GM19397 (cell line): ENCODE measurements at regions not wholly inside any gene's neighbourhood (a gene's known extent, or its start where the extent isn't known, plus 50 kb on each side); places are given as distances from the start of the nearest gene placed in this dataset.
"Not testable (repeated sequence)": the region's sequence is repeated elsewhere in the genome, so short reads cannot be mapped to it uniquely, and the experiment has no call there.

Experiments
- ATAC-seq: cut with Tn5 transposase; IDR thresholded peaks from one replicate; pipeline ENCODE4 v1.9.1; 2021; ENCODE audit warnings: mild to moderate bottlenecking, moderate library complexity; ENCODE audit not compliant: unreplicated experiment

DNA sequence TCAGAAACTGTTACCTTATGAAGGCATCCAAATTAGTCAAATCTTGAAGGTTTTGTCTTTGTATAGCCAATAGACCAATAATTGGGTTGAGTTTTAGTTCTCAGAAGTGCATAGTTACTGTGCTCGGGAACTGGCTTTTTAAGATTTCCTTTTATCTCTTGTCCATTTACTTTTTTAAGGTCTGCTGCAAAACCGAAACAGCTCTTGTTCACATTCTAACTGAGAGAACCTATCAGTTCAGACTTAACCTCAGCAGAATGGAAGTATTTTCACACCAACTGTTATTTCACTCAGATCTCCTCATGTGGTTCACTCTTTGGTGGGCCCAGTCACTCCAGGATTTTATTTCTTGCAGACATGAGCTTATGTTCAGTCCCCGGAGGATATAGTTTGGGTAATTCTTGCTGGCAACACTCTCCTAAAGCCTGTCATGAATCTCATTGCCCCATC, 55.5 kb downstream of the TPBG start:
- peak; percentile 56 for ATAC-seq

DNA sequence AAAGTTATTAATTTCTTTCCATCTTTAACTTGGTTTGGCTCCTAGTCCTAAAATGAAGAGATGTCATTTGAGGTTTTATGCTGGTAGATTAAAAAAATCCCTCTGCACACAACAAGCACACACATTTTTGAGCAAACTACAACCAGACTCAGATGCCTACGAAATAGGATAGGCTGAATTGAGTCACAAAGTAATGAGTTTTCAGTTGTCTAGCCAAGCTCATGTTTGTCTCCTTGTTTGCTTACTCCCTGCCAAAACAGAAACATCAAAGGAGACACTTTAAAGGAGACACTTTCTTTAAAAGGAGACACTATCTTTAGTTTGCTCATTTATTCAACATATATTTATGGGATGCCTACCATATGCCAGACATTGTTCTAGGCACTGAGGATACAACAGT, 56.2 kb downstream of the TPBG start:
- no peak for ATAC-seq

DNA sequence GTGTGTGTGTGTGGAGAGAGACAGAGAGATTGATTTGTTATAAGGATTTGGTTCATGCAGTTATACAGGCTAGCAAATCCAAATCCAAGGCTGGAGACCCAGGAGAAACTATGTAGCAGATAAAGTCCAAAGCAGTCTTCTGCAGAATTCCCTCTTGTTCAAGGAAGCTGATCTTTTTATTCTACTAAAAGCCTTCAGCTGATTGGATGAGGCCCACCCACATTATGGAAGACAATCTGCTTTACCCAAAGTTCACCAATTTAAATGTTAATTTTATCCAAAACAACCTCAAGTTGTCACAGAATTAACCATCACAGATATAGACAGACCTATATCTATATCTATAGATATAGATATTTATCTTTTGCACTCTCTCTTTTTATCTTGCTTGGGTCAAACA, 67.0 kb downstream of the TPBG start:
- no peak for ATAC-seq

DNA sequence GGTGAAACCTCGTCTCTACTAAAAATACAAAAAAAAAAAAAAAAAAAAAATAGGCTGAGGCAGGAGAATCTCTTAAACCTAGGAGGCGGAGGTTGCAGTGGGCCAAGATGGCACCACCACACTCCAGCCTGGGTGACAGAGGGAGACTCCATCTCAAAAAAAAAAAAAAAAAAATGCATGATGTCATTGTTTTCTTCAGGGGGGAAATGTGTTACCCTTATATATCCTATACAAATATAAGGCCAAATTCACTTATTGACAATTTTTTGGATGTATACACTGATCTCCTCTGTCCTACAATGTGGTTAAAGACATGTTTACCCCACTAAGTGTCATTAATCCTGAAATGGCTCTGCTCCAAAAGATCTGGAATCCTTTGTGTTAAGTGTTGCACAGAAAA, 73.1 kb downstream of the TPBG start:
- ATAC-seq, result no peak

DNA sequence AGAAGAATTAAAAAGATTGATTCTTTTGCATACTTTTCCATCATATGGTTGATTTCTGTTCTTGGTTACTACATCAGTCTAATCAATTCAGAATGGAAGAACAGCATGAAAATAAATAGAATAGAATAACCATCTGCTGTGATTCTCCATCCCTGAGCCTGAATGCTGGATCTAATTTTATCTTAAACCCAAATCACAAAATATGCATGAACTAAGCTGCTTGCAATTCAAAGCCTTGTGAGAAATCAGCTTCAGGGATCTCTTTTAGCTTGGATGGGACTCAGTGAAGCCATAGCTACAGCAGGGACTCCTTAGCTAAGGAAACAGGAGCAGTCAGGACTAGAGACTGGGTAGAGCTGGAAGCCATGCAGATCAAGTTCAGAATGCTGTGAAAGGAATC, 74.1 kb downstream of the TPBG start:
- ATAC-seq, result no peak

DNA sequence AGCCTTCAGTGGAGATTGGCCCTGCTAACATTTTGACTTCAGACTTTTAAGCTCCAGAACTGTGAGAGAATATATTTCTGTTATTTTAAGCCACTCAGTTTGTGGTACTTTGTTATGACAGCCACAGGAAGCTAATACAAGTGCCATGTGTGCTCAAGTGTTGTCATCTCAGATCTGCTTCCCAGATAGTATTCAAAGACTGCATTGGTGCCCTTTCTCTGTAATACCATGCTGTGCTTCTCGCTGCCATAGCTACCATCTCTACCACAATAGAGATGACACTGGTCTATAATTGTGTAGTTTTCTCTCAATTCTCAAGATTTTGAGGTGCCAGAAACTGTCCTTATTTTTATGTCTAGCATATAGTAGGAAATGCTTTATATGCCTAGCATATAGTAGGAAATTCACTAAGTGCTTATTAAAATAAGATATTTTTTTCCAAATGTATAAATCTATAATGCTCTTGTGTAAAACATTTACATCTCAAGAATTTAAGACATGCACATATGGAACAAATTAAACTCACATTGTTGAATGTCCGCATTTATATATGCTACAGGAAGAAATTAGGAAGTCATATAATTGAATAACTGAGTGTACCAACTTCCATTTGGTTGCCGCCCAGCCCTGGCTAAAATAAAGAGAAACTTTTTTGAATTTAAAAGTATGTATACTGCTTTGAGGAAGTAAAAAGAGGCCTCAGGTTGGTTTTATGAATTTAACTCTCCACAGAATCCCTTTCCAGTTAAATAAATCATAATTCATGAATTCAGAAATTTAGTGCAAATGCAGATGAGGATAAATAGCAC, 77.6 kb downstream of the TPBG start:
- ATAC-seq, result no peak

DNA sequence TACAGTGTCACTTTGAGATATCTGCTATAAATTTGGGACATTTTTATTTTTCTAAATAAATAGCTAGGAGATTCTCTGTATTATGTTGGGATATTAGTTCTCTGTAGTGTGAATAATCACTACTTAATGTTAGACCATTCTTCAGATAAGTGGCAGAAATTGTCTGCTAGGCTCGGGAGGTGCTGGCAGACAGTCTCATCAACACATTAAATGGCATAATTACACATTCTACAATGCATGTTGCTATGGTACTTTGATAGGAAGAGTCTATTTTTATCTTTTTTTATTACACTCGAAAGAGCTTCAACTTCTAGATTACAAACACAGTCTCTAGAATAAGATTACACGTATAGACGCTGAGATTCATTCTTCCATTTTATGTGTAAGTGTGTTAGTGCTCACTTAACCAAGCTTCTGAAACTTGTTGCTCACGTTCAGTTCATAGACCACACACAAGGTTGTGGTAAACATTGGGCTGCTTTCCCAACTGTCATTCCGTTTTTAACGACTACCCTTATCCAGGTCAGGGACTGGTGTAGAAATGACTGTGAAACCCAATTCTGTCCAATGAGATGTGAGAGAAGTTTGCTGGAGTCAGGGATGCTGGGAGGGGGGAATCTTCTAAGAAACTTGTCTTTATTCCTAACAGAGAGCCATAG, 78.6 kb downstream of the TPBG start:
- ATAC-seq, result no peak

DNA sequence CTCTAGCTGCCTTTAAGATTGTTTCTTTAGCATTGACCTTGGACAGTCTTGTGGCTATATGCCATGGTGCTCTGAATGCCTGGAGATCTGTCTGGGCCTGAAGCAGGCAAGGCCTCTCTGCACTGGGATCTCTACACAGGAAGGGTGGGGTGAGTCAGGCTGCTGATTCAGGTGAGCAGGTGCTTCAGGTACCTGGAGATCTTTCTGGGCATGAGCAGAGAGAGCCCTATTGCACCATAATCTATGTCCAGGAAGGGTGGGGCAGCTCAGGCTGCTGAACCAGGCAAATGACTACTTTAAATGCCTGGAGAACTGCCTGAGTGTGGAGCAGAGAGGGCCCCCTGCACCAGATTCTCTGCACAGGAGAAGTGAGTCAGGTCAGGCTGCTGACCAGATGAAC, 94.5 kb downstream of the TPBG start:
- ATAC-seq, result no peak

DNA sequence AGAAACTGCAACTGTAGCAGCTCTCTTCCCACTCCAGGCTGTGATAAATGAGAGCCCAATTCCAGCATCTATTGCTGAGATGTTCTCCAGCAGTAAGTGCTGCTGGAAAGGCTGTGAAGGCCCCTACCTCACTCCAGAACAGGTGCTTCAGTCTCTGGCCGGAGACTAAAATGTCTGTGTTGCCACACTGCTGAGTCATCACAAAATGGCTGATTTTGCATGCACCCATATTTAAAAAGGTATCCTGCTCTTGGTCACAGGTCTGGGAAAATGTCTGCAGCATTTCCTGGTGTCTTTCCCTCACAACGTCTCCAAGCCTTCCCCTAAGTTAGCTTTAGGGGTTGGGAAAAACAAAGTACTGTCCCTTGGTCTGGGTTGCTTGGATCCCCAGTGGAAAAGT, 95.1 kb downstream of the TPBG start:
- no peak for ATAC-seq

DNA sequence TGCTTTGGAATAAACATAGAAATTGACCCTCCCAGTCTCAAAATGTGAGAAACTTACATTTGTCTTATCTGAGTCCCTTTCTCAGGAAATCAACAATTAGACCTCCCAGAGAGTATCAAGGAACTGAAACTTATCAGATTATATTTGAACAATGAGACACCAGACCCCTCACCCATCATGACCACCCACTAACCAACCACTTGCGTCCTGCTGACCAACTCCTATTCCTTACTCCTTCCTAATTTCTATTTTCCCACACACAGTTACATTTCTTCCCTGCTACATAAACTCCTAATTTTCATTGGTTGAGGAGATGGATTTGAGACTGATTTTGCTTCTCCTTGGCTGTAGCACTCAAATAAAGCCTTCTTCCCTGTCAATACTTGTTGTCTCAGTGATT, 97.9 kb downstream of the TPBG start:
- no peak for ATAC-seq

DNA sequence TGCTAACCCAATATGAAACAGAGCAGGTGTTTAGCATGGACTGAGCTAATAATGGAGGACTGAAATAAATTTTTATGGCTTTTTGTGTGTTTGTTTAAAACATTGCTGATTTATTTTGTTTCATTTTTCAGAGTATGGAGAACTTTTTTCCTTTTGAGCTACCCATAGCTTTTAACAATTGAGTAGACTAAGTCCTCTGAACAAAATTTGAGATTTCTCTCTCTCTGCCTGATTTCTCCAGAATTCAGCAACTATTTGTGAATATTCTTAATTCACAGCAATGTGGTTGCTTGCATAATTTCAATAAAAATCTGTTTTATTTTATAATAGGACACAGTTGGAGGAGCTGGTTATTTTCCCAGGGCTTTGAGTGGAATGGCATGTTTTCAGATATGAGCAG, 103.7 kb downstream of the TPBG start:
- ATAC-seq, result no peak

- not testable (repeated sequence) for ATAC-seq
Observed at GRCh38 chr6:82470123-82470522, 106.5 kb downstream of the TPBG start.

GRCh38 chr6:82475106-82475505, 111.5 kb downstream of the TPBG start:
- ATAC-seq, result not testable (repeated sequence)

GRCh38 chr6:82484001-82484400, 120.4 kb downstream of the TPBG start:
- ATAC-seq, result no peak

DNA sequence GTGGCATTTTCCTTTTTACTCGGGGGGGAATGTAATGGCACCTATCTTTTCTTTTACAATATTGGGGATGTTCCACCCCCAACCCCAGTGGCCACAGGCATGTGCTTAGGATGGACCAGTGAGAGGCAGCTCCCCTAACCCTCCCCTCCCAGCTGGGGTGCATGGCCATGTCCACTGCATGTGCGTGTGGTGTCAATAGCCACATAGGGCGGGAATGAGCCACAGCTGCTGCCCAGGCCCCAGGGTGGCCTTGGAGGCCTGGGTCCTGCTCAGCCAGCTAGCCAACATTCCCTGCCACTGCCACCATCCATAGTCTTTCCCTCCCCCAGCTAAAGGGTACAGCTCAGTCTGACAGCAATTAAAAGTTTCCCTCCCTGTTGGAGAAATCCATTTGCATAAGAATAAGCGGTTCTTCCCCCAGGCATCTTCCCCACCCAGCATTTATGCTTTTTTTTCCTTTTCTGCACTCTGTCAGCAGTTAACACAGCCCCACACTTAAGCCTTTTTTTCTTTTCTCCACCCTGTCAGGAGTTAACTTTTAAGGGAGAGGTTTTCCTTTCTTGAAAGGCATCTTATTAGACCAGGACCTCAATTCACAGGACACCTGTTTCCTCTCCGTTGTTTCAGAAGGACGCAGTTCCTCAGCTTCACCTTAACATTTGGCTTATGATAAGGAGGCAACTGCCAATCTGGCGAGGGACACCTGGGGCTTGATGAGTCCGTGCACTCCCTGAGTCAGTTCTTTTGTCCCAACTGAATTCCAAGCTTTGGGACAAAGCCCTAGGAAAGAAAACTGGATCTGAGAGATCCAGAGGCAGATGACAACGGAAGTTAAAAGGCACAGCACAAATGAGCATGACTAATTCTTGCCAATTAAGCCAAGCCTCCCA, 121.4 kb downstream of the TPBG start:
- no peak for ATAC-seq

DNA sequence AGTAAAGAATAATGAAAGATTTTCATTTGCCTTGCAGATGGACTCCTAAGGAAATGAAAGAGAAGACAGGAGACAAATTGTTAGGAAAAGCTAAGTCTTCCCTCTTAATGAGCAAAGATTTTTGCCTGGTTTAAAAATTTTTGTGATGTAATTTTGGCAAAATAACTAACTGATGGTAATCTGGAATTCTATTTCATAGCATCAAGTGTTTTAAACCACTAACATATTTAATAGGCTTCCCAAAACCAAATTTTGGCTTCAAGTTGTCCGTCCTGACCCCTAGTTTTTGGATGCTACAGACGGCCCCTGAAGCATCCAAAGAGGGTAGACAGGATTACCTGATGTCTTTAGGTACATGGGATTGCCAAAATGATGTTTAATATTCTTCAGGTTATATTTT, 124.3 kb downstream of the TPBG start:
- ATAC-seq, result no peak

DNA sequence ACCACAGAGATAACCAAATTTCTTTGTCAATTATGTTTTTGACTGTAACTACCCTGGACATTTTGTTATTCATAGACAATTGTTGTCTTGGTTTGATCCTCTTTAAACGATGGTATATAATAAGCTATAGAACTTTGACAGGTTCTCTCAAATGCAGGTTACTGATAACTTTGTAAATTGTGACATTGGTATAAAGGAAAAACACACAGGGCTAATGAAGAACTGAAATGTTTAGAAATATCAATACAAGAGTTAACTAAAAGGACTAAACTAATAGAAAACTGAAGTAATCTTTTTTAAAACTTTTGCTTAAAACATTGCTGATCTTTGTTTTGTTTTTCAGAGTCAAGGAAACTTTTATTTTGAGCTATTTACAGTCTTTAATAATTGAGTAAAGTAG, 124.8 kb downstream of the TPBG start:
- no peak for ATAC-seq

- ATAC-seq, result no peak
Observed at GRCh38 chr6:82492134-82492533, 128.5 kb downstream of the TPBG start.

DNA sequence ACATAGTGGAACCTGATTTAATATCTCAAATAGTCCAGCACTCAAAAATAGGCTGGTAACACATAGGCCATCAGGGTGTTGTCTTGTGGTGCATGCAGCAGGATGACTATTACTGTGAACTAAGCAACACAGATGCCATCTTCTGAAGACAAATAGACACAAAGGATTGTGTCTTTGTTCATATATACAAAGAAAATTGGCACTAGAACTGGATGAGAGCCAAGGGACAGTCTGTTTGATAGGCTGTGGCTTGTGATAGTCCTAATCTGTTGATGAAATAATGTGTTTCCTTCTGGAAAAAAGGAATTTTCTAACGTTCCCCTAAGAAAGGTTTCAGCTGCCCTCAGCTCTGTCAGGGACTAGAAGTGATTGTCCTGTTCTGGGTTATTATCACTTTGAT, 129.8 kb downstream of the TPBG start:
- ATAC-seq, result no peak

DNA sequence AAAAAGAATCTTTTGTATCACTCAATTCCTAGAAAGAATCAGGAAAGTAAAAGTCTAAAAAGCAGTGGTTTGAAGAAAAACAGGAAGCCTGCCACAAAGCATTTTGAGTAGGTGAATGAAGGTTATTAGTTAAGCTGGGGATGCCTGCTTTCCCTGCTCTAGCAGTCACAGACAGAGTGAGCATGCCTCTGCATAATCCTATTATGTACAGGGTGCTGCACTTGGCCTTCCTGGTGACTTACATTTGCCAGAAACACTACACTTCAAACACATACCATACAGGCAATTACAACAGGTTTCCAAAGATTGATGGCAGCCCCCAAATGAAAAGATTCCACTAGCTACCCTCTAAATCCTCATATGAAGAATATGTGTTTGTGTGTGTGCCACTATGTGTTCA, 130.8 kb downstream of the TPBG start:
- no peak for ATAC-seq

DNA sequence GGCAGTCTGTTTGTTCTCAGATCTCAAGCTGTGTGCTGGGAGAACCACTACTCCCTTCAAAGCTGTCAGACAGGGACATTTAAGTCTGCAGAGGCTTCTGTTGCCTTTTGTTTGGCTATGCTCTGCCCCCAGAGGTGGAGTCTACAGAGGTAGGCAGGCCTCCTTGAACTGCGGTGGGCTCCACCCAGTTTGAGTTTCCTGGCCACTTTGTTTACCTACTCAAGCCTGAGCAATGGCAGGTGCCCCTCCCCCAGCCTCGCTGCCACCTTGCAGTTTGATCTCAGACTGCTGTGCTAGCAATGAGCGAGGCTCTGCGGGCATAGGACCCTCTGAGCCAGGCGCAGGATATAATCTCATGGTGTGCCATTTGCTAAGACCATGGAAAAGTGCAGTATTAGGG, 138.3 kb downstream of the TPBG start:
- ATAC-seq, result not testable (repeated sequence)

DNA sequence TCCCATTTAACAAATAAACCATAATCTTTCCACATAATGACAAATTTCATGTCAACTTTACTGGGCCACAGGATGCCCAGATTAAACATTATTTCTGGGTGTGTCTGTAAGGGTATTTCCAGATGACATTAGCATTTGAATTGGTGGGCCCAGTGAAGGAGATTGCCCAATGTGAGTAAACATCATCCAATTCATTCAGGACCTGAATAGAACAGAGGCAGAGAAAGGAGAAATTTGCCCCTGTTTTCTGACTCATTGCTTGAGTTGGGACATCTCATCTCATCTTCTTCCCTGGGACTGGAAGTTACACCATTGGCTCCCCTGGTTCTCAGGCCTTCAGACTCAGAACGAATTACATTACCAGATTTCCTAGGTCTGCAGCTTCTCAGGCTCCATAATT, 142.9 kb downstream of the TPBG start:
- no peak for ATAC-seq
